ENCODE measurements at regions not wholly inside any gene's neighbourhood (a gene's known extent, or its start where the extent isn't known, plus 50 kb on each side); places are given as distances from the start of the nearest gene placed in this dataset.
"Not testable (repeated sequence)": the region's sequence is repeated elsewhere in the genome, so short reads cannot be mapped to it uniquely, and the experiment has no call there.

GRCh38 chr4:45482346-45482745 is 641.5 kb downstream of the GABRG1 start:
- no peak for DNase-seq

GRCh38 chr4:45477311-45477733 is 646.5 kb downstream of the GABRG1 start:
- no peak for DNase-seq

GRCh38 chr4:45475548-45475947 is 648.3 kb downstream of the GABRG1 start:
- no peak for DNase-seq

- no peak for DNase-seq
Measured at GRCh38 chr4:45472490-45472889, 651.4 kb downstream of the GABRG1 start.

- DNase-seq, result no peak
Measured at GRCh38 chr4:45471335-45471734, 652.5 kb downstream of the GABRG1 start.

- no peak for DNase-seq
Measured at GRCh38 chr4:45467157-45467556, 656.7 kb downstream of the GABRG1 start.

- not testable (repeated sequence) for DNase-seq
Measured at GRCh38 chr4:45460157-45460556, 663.7 kb downstream of the GABRG1 start.

- no peak for DNase-seq
Measured at GRCh38 chr4:45455217-45455616, 668.6 kb downstream of the GABRG1 start.

GRCh38 chr4:45453258-45453853 is 670.5 kb downstream of the GABRG1 start:
- peak in 1 of 56 donors; percentile 12 for DNase-seq

GRCh38 chr4:45442466-45442865 is 681.4 kb downstream of the GABRG1 start:
- peak in 1 of 56 donors; percentile 2 for DNase-seq

GRCh38 chr4:45438047-45438446 is 685.8 kb downstream of the GABRG1 start:
- DNase-seq, result no peak

- DNase-seq, result no peak
Measured at GRCh38 chr4:45437381-45437780, 686.5 kb downstream of the GABRG1 start.

GRCh38 chr4:45425135-45425534 is 698.7 kb downstream of the GABRG1 start:
- DNase-seq, result no peak

GRCh38 chr4:45423896-45424295 is 697.5 kb upstream of the GNPDA2 start:
- no peak for DNase-seq

GRCh38 chr4:45420091-45420674 is 693.8 kb upstream of the GNPDA2 start:
- not testable (repeated sequence) for DNase-seq

- DNase-seq, result no peak
Measured at GRCh38 chr4:45410701-45411210, 684.4 kb upstream of the GNPDA2 start.

- no peak for DNase-seq
Measured at GRCh38 chr4:45409536-45409935, 683.2 kb upstream of the GNPDA2 start.

- no peak for DNase-seq
Measured at GRCh38 chr4:45408996-45409395, 682.6 kb upstream of the GNPDA2 start.

- no peak for DNase-seq
Measured at GRCh38 chr4:45399116-45399515, 672.8 kb upstream of the GNPDA2 start.

- DNase-seq, result no peak
Measured at GRCh38 chr4:45385306-45385705, 659.0 kb upstream of the GNPDA2 start.

GRCh38 chr4:45370408-45370807 is 644.1 kb upstream of the GNPDA2 start:
- no peak for DNase-seq

- DNase-seq, result no peak
Measured at GRCh38 chr4:45368832-45369231, 642.5 kb upstream of the GNPDA2 start.

- DNase-seq, result no peak
Measured at GRCh38 chr4:45363931-45364330, 637.6 kb upstream of the GNPDA2 start.

Data from amygdala (tissue), 56 donors.